ENCODE measurements at regions not wholly inside any gene's neighbourhood (a gene's known extent, or its start where the extent isn't known, plus 50 kb on each side); places are given as distances from the start of the nearest gene placed in this dataset.

- ChIA-PET CTCF (no interaction called here), POLR2A (no interaction called here), RAD21 (ENCODE audit: low non-redundant PET in 1 of 2, low total read pairs in 2 of 2, uncharacterized antibody in 2 of 2, unreplicated experiment in 2 of 2) (no interaction called here)
- no peak overlapping the region for H3K4me3 ChIP-seq (replicated peaks in 1 of 2; ENCODE audit: low read depth in 1 of 2, low read length in 2 of 2)
- H4K20me1 ChIP-seq (ENCODE audit: insufficient read depth): no peaks in the 10 kb centered on the region
- no peaks in the 10 kb centered on the region for H3K36me3 ChIP-seq (ENCODE audit: control insufficient read depth in 1 of 2, insufficient read depth in 2 of 2, low read length in 2 of 2)
- intact Hi-C loops (cut with micrococcal nuclease): no loop called here
- no TSS peak for BruUV-seq (replicated peaks)
- TF ChIP-seq YY1 (IDR thresholded peaks at IDR 0.05; ENCODE audit: extremely low read depth, insufficient replicate concordance, low read depth, low read length) (no peak), SP1 (IDR thresholded peaks at IDR 0.05; ENCODE audit: low read depth) (no peak), FOSL1 (IDR thresholded peaks at IDR 0.05; ENCODE audit: low read depth) (no peak), RAD21 (IDR thresholded peaks at IDR 0.05; ENCODE audit: low read depth) (no peak), JUND (IDR thresholded peaks at IDR 0.05) (no peak), POLR2AphosphoS5 (IDR thresholded peaks at IDR 0.05; ENCODE audit: low read depth, low read length) (no peak), MAX (IDR thresholded peaks at IDR 0.05) (no peak), SRF (IDR thresholded peaks at IDR 0.05; ENCODE audit: low read depth) (no peak), ELF1 (IDR thresholded peaks at IDR 0.05; ENCODE audit: borderline replicate concordance, low read depth) (no peak), CTCF (IDR thresholded peaks at IDR 0.05 in 2 of 3, conservative IDR thresholded peaks at IDR 0.05 in 1 of 3; ENCODE audit: borderline replicate concordance in 1 of 3, insufficient read depth in 1 of 3, low read depth in 2 of 3, low read length in 2 of 3) (no peak), CBX3 (IDR thresholded peaks at IDR 0.05; ENCODE audit: low read depth) (no peak), SIN3A (IDR thresholded peaks at IDR 0.05; ENCODE audit: low read depth) (no peak), REST (IDR thresholded peaks at IDR 0.05; ENCODE audit: low read depth) (no peak), ZBTB33 (IDR thresholded peaks at IDR 0.05; ENCODE audit: extremely low read depth, insufficient replicate concordance, low read length) (no peak)
- no peaks in the 10 kb centered on the region for H3K4me1 ChIP-seq (ENCODE audit: control insufficient read depth in 1 of 2, insufficient read depth in 2 of 2, low read length in 2 of 2)
- ATAC-seq: no peak
- no peaks in the 10 kb centered on the region for H3K9me2 ChIP-seq (ENCODE audit: insufficient read depth)
- H3K27me3 ChIP-seq (ENCODE audit: insufficient read depth, low read length): no peaks in the 10 kb centered on the region
- H2AFZ ChIP-seq (ENCODE audit: low read depth, low read length, poor library complexity, severe bottlenecking): no peak overlapping the region
- DNase-seq (ENCODE audit: low read depth, low spot score): no peak
- no peak overlapping the region for H3K9ac ChIP-seq (ENCODE audit: low read length)
- no peaks in the 10 kb centered on the region for H3K9me3 ChIP-seq (ENCODE audit: control insufficient read depth in 1 of 2, insufficient read depth in 1 of 2, low read depth in 1 of 2, low read length in 2 of 2)
- H3K27ac ChIP-seq (ENCODE audit: low read depth, low read length): no peak overlapping the region
- H3K4me2 ChIP-seq (ENCODE audit: low read length): no peak overlapping the region
- H3K79me2 ChIP-seq (ENCODE audit: insufficient read depth, low read length): no peaks in the 10 kb centered on the region
Measured at GRCh38 chr6:137403855-137404254, 90.3 kb downstream of the OLIG3 start.
